Umbilical cord (tissue), 1 donor: ENCODE measurements at regions not wholly inside any gene's neighbourhood (a gene's known extent, or its start where the extent isn't known, plus 50 kb on each side); places are given as distances from the start of the nearest gene placed in this dataset.
A peak's percentile ranks its signal among the peaks of the same experiment; 100 is the strongest.

Source experiments
- DNase-seq: peaks from one replicate; pipeline ENCODE4 v3.0.0-alpha.2; 2015; ENCODE audit warnings: low spot score

DNA sequence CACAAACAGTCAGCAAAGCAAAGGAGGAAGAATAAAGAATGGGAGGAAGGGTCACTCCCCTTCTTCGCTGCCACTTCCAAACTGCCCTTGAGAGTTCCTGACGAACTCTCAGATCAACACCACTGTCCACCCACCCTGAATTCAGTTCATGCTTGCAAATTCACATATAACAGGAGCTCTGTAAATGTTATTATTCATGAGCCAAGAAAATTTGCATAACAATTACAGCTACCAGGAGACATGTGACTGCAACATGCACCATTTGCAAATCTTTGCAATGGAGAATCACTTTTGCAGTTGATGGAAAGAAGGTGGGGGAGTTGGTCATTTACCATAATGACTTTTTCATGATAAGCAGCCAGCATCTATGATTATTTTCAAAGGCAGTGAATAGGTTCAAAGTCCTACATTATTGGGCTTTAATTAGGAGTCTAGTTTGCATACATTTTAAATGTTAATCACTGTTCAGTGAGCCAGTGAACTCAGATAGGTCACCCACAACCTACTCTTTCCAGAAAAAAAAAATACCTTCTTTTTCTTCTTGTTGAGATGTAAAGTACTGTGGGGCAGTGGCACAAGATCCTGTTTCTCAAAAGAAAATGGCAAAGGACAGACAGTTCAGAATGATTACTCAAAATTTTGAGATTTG, 149.7 kb downstream of the CAAP1 start:
- DNase-seq = no peak

DNA sequence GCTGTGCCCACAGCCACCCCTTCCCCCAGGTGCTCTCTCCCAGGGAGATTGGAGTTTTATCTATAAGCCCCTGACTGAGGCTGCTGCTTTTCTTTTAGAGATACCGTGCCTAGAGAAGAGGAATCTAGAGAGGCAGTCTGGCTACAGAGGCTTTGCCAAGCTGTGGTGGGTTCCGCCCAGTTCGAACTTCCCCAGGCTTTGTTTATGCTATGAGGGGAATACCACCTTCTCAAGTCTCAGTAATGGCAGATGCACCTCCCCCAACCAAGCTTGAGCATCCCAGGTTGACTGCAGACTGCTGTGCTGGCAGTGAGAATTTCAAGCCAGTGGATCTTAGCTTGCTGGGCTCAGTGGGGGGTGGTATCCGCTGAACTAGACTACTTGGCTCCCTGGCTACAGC, 157.4 kb downstream of the CAAP1 start:
- no peak for DNase-seq

GRCh38 chr9:26729187-26729586, 163.4 kb downstream of the CAAP1 start:
- no peak for DNase-seq

- DNase-seq = no peak
These were observed 165.1 kb downstream of the CAAP1 start for GRCh38 chr9:26727471-26727870.

DNA sequence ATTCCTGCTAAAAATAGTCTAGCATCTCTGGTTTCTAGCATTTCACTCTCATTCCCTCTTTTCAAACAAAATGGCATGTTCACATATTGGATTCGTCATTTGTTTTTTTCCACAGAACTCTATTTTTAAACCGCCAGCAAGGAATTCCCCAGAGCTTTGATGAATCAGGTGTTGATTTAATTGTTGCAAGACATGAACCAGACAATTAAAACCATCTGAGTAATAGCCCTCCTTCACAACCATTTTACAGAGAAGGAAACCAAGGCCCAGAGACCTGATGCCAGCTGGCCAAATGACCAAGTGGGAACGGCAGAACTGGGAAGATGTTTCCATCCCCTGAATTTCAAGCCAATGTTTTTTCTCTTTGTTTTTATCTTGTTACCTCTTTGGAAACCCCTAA, 167.0 kb downstream of the CAAP1 start:
- no peak for DNase-seq

DNA sequence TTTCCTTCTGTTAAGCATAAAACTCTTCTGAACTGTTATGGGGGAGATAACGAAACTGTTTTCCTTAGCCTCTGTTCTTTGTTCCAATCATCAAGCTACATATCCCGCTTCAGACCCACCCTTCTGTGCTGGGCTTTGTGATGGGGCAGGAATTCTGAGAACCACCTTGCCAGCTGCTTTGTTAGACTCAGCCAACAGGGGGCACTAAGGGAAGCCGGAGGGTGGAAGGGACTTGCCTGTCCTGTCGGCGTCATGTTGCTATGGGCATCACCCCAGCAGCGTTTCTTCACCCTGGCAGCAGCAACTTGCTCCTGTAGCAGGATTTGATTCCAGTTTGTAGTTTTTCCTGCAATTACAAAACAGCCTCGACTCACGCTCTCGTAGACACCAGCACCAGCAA, 169.1 kb downstream of the CAAP1 start:
- DNase-seq = no peak

GRCh38 chr9:26722755-26723154, 169.8 kb downstream of the CAAP1 start:
- no peak for DNase-seq

GRCh38 chr9:26710008-26710407, 182.6 kb downstream of the CAAP1 start:
- DNase-seq = no peak

DNA sequence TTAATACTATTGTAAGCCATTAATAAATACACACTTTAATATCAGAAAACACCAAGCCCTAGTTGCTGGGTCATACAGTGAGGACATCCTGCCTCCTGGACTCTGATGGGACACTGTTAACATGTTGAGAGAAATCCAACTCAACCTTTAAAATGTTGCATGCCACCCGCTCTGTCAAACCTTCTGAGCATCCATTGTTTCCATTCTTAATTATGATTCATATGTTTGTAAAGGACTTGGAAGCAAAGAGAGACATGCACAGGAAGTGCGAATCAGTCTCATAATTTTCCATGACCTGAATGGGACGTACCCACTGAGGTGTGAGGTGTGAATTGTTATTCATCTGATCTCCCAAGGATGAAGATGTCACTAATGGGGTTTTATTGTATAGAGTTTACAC, 186.4 kb downstream of the CAAP1 start:
- DNase-seq = no peak

GRCh38 chr9:26695298-26695622, 197.3 kb downstream of the CAAP1 start:
- DNase-seq = no peak

DNA sequence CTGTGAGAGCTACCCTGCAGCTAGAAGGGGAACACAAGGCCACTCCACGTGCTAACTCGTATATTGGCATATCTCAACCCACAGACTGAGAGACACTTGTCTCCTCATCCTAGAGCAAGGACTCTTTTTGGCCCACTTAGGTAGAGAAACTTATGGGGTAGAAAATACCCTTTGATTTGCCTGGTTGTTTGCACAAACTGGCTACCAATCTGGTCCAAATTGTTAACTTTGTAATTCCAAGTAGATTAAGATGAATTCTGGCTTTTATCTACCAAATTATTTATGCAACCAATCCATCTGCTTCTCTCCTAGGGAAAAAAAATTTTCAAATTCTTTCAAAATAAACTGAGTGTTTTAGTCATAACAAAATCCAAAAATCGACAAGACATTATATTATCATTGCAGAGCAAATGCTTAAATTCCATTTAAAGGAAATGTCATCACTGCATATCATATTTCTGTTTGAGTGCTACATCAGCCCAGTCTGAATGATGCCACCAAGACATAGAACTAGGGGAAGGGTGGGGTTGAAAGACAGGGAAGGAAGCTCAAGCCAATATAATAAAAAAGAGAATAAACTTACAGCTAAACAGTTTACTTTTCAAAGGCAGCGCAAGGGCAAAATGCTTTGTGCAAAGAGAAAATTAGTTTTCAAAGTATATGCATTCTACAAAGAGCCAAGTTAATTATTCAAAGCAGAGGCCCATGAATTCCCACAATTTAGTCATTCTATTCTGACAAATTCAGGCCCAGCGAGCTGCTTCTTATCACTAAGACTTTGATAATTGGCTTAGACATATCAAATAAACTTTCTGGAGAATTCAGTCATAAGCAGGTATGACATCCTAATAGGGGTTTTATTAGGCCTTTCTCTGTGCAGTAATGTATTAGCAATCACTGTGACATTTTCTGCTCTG, 198.0 kb downstream of the CAAP1 start:
- DNase-seq = no peak

- no peak for DNase-seq
These were observed 203.6 kb downstream of the CAAP1 start for GRCh38 chr9:26689041-26689440.

DNA sequence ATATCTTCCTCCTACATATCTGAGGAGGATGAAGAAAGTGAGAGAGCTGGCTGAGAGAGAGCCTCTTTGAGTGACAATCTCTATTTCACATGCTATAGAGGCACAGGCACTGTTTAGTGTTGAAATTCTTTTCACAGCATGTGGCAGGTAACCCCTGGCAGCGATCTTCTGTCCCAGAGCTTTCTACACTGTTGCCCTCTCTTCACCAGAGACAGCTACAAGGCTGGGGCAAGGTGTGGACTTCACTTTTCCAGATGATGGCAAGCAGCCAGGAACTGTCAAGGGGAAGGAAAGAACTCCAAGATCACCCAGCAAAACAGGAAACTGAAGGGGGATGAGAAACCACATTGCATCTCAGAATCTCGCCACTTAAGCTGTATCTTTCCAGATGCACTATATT, 205.2 kb downstream of the CAAP1 start:
- DNase-seq = no peak

GRCh38 chr9:26685818-26686217, 206.8 kb downstream of the CAAP1 start:
- peak; percentile 17 for DNase-seq

- DNase-seq = no peak
These were observed 208.6 kb downstream of the CAAP1 start for GRCh38 chr9:26684029-26684428.

DNA sequence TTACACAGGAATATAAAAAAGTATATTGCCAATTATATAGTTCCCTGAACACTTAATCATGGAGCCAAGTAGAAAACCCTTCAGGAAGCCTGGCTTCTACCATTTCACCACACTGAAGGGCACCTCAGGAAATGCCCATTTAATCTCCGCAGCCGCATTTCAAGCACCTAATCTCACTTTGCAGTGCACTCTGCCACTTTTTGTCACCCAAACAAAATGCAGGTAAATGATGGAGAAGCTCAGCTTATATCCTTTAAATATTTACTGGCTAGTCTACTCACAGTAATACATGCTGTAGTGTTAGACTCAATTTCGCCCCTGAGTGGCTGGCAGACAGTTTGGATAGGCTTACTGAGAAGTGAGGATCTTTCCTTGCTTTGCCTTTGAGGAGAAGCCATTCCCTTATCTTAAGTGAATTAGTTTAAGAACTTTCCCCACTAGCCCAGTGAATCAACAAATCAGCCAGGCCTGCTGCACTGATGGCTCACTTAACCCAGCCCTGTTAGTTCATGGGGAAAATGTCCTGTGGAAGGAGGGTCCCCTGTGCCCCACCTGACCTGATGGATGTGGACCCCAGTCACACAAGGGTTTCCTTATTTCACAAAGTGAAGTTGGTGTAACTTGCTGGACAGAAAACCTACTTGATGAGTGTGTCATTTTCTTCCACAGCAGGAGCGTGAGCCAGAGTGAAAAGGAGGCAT, 209.7 kb downstream of the CAAP1 start:
- DNase-seq = no peak

DNA sequence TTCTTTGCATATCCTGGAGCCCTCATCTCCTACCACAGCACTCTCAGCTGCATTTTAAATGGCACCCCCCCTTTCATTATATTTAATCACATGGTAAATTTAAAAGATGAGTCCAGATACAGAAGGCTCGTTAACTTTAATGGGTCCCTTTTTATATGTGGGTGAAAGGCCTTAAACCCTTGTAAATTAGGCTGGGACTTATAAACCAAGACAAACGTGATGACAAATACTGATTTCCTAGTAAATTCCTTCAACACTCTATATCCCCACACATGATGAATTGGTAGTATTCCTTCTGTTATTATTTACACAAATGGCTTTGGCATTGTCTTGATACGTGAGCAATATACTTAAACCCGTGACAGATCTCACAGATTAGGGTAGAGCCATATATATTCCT, 210.6 kb downstream of the CAAP1 start:
- DNase-seq = no peak

DNA sequence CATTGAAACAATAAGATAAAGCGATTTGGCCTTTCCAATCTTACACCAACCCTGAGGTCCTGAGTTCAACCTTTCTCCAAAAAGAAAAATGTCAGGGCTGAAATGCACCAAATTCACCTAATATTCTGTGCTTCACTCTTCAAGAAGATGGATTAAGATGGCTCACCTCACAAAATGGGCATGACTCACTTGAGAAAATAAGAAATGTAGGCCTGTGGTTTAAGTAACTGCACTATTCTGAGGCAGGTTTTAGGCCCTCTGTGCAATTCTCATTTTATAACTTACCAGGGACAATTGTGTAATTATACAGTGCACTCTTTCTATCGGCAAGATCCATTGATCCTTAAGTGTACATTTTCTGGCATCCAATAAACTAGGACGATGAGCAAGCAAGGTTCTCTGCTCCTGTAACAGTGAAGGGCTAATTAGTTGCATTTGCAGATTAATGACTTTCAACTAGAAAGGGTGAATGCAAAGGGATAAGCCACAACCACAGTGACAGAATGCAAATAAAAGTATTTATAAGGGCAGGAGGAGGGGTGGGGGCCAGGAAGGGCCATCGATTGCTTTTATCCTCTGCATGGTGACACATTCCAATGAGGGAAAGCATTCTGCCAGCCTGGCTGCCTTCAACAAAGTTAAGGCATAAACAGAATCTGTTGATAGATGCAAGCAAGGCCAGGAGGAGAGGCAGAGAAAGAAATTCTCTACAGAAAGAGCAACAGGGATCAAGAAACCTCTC, 214.5 kb downstream of the CAAP1 start:
- no peak for DNase-seq

DNA sequence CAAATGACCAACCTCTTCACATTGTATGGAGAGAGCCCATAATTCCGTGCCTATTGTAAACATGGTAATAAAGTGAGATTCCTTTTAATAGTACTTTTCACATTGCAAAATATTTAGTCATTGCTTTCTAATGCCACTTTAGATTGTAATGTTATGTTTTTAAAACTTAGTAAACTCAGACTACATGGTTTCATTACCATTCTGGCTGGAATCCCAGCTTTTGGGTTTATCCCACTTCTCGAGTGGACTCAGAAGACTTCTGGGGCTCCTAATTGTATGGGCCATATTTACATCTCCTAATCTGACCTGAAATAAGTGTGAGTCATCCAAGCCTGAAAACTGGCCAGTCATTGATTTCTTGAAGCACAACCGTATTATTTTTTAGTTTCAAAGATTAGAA, 217.6 kb downstream of the CAAP1 start:
- DNase-seq = no peak

DNA sequence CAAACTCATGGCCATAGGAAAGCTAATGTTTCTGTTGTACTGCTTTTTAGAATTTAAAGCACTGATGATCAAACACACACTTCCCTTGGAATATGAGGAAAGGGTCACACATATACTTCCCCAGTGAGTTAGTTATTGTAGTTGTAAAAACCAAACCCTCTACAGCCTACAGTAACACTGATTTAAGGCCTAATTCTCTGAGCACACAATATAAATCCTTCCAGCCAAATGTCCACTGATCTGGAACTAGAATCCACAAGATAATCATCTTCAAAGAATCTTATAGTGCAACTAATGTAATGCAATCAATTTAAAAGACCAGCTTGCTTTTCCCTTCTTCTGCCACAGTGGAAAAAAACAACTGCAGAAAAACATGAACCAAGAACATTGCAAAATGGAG, 219.3 kb downstream of the CAAP1 start:
- DNase-seq = no peak

DNA sequence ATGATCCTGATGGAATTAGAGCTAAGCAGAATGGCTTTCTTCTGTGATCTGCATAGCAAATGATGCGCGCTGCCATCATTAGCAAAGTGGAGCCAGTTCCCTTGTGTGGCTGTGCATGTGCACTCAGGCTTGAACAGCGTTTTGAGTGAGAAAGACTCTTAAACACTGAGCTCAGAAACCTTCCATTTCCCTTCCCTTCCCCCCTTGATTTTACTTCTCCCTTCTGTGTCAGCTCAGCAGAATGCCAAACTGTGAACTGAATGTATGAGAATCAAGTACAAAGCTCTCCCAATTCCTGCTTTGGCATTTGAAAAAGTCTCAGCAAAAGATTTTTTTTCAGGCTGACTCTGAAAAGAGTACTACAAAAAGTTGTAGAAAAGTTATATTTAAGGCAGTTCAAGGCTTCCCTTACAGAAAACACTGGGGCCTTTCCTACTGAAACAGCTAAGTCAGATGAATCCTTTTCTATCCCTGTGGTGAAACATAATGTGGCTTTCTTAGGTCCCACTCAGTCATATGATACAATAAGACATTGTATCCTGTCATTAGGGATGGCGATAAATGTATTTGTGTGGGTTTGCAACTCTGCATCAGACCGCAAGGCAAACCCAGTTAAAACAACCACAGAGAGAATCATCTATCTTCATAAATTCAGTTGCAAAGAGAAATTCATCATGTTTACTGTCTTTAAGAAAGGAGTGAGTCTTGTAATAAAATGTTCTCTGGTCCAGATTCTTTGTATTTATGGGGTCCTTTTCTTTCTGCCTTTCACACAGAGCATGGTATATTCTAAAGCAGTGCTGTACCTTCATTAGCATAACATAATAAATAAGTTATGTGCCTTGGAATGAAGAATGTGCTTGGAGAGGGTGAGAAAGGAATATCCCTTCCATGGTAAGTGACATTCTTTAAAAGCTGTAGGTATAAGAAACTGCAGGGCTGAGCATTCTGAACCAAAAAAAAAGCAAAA, 222.6 kb downstream of the CAAP1 start:
- peak; percentile 6 for DNase-seq
